OCI-LY7 (cell line): ENCODE measurements at regions not wholly inside any gene's neighbourhood (a gene's known extent, or its start where the extent isn't known, plus 50 kb on each side); places are given as distances from the start of the nearest gene placed in this dataset.

ENCODE experiments used
- CTCF ChIP-seq: fragments of 200-600 bp; sonication (generic); conservative IDR thresholded peaks from 2 replicates; pipeline ENCODE4 v1.5.1; 2014; ENCODE audit warnings: mild to moderate bottlenecking, antibody characterized with exemption, low read length, moderate library complexity, mixed read lengths
- EZH2phosphoT487 ChIP-seq: fragments of 200-600 bp; sonication (generic); IDR thresholded peaks from 2 replicates; pipeline ENCODE4 v1.6.1; 2018; ENCODE audit warnings: low read depth, borderline replicate concordance, mild to moderate bottlenecking, mixed run types, antibody characterized with exemption, low read length, moderate library complexity, mixed read lengths

GRCh38 chr4:60808726-60809485, 391.2 kb upstream of the ADGRL3 start:
- no peak for TF ChIP-seq CTCF
- no peak for TF ChIP-seq EZH2phosphoT487
